SK-N-MC (cell line): ENCODE measurements at regions not wholly inside any gene's neighbourhood (a gene's known extent, or its start where the extent isn't known, plus 50 kb on each side); places are given as distances from the start of the nearest gene placed in this dataset.
A peak's percentile ranks its signal among the peaks of the same experiment; 100 is the strongest.
"Not testable (repeated sequence)": the region's sequence is repeated elsewhere in the genome, so short reads cannot be mapped to it uniquely, and the experiment has no call there.

ENCODE experiments used
- DNase-seq: peaks from one replicate; pipeline ENCODE4 v3.0.0-alpha.2; 2011; ENCODE audit warnings: low read depth, low spot score
- H3K27ac ChIP-seq: fragments of 200-600 bp; sonication (generic); 2 replicates; pipeline ENCODE4 v1.5.1; 2016; ENCODE audit warnings: mixed run types
- H3K36me3 ChIP-seq: fragments of 200-600 bp; sonication (generic); 2 replicates; pipeline ENCODE4 v1.6.1; 2017; ENCODE audit warnings: antibody characterized with exemption, low read length, mixed read lengths; ENCODE audit not compliant: insufficient read depth
- H3K4me3 ChIP-seq: fragments of 200-600 bp; sonication (generic); 2 replicates; pipeline ENCODE4 v1.5.1; 2016
- H3K9ac ChIP-seq: fragments of 200-600 bp; sonication (generic); 2 replicates; pipeline ENCODE4 v1.8.0; 2017; ENCODE audit warnings: mixed run types, mixed read lengths; ENCODE audit not compliant: insufficient read length
- H3K9me3 ChIP-seq: fragments of 200-600 bp; sonication (generic); 2 replicates; pipeline ENCODE4 v1.6.1; 2017; ENCODE audit warnings: low read depth, mild to moderate bottlenecking, antibody characterized with exemption, low read length, moderate library complexity, mixed read lengths
- EZH2 ChIP-seq: fragments of 200-600 bp; sonication (generic); IDR thresholded peaks from one replicate; pipeline ENCODE4 v1.6.1; 2017; ENCODE audit warnings: antibody characterized with exemption
- FOXP2 ChIP-seq: optimal IDR thresholded peaks from 2 replicates; pipeline ENCODE3; 2011; ENCODE audit warnings: mild to moderate bottlenecking, moderate library complexity; ENCODE audit not compliant: insufficient read depth; ENCODE audit errors: extremely low read length, control extremely low read depth
- POLR2AphosphoS5 ChIP-seq: IDR thresholded peaks from 2 replicates; pipeline ENCODE4 v1.6.1; 2012; ENCODE audit warnings: mild to moderate bottlenecking, low read depth, low read length, borderline replicate concordance

DNA sequence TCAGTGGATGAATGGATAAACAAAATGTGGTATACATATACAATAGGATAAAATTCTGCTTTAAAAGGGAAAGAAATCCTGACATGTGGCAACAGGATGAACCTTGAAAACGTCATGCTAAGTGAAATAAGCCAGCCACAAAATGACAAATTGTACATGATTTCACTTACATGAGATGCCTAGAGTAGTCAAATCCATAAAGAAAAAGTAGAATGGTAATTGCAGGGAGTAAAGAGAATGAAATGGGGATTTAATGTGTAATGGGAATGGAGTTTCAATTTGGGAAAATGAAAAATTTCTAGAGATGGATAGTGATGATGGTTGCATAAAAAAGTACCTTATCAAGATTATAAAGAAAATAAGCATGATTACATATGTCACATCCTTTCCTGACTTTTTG, 1489.2 kb upstream of the C9orf72 start:
- Histone ChIP-seq H3K9ac (no peak overlapping the region), H3K27ac (no peak overlapping the region), H3K36me3 (no peaks in the 10 kb centered on the region), H3K9me3 (no peaks in the 10 kb centered on the region), H3K4me3 (no peak overlapping the region)
- TF ChIP-seq POLR2AphosphoS5 (no peak), EZH2 (no peak), FOXP2 (no peak)
- DNase-seq, result no peak

DNA sequence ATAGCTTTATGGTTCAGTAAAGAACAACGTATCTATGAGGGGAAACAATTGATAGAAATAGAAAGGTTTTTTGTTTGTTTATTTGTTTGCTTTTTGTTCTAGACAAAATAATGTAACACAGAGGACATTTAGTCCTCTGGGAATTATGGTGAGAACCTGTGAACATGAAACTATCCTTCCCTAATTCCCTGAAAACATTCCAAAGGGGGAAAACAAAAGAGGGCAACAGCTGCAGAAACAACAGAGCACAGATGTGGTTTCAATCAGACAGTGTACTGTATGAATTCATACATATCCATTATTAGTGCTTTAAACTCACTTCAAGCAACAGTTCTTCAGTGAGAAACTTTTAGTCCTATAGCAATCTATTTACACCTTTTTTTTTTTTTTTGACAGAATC, 1489.8 kb upstream of the C9orf72 start:
- H3K4me3 ChIP-seq, result no peak overlapping the region
- no peaks in the 10 kb centered on the region for H3K9me3 ChIP-seq
- H3K36me3 ChIP-seq, result no peaks in the 10 kb centered on the region
- H3K9ac ChIP-seq, result no peak overlapping the region
- DNase-seq, result no peak
- H3K27ac ChIP-seq, result no peak overlapping the region
- TF ChIP-seq POLR2AphosphoS5 (no peak), EZH2 (no peak), FOXP2 (no peak)

DNA sequence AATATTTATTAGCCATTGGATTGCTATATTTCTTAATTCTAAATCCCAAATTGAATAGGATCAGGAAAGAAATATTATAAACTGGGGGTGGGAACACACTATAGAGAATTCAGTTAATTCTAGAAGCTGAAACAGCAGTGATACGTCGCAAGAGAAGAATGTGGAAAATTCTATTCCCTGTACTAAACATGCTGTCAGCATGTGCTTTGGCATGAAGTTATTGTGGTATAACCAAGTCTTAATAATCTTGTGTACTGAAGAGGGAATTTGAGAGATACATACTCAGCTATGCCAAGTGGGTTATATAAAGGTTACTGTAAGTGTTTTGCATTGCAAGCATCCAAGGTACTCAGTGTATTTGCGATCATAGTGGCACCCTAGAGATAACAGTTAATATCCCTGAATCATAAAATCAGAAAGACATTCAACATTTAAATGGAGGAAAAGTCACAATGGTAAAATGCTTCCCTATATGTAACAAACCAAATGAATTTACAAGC, 1492.9 kb upstream of the C9orf72 start:
- DNase-seq, result no peak
- no peak overlapping the region for H3K27ac ChIP-seq
- H3K4me3 ChIP-seq, result no peak overlapping the region
- no peak overlapping the region for H3K9ac ChIP-seq
- no peaks in the 10 kb centered on the region for H3K36me3 ChIP-seq
- TF ChIP-seq FOXP2 (no peak), EZH2 (no peak), POLR2AphosphoS5 (no peak)
- H3K9me3 ChIP-seq, result no peaks in the 10 kb centered on the region

- Histone ChIP-seq H3K36me3 (no peaks in the 10 kb centered on the region), H3K9me3 (no peaks in the 10 kb centered on the region), H3K4me3 (no peak overlapping the region), H3K27ac (no peak overlapping the region), H3K9ac (no peak overlapping the region)
- TF ChIP-seq EZH2, result no peak
- no peak for TF ChIP-seq POLR2AphosphoS5
- TF ChIP-seq FOXP2, result no peak
- no peak for DNase-seq
Observed at GRCh38 chr9:29068461-29068860, 1495.2 kb upstream of the C9orf72 start.

DNA sequence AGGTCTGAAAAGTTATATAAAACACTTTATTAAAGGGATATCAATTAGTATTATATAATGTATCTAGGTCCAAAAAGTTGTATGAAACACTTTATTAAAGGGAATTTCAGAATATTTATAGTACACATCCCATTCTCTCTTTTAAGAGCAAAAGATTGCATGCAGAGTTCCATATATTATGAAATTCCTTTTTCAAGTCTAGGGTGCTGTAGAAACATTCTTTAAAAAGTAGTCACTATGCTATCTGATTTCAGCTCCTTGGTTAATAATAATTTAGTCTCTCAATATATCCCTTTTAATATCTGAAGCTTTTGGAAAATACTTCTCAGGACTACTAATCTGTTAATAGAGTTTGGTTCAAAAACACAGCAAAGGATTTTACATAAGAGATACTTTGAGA, 1496.1 kb upstream of the C9orf72 start:
- TF ChIP-seq FOXP2, result no peak
- no peak for TF ChIP-seq POLR2AphosphoS5
- no peak for TF ChIP-seq EZH2
- Histone ChIP-seq H3K27ac (no peak overlapping the region), H3K9ac (no peak overlapping the region), H3K36me3 (no peaks in the 10 kb centered on the region), H3K4me3 (no peak overlapping the region), H3K9me3 (no peaks in the 10 kb centered on the region)
- DNase-seq, result no peak

DNA sequence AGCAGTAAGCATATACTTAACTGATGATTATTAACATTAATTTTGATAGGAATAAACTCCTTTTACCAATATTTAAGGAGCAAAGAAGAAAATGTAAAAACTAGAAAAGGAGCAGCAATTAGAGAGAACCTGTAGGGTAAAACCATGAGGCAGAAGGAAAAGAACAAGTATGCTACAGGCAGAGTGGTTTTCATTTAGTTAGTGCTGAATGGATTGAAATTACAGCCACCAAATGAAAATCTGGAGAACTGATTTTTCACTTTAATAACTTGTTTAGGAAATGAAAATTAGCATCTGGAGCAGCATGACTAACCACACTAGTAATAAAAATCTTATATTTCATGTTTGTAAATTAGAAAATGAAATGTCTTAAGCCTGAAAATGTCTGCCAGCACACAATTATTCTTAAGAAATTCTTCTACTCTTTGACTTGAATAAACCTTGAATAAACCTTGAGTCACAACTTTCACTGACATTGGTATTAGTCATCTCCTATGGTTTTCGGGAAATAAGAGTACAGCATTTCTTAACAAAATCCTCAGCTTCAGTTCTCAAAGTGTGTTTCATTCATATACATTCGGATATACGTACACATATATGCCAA, 1504.9 kb upstream of the C9orf72 start:
- Histone ChIP-seq H3K36me3 (no peaks in the 10 kb centered on the region), H3K4me3 (peak overlapping the region; percentile 47; the same call in 1 of the 2 replicates), H3K9ac (peak overlapping the region; percentile 0), H3K9me3 (no peaks in the 10 kb centered on the region), H3K27ac (no peak overlapping the region)
- TF ChIP-seq EZH2, result no peak
- TF ChIP-seq POLR2AphosphoS5, result peak; percentile 23; the same call in 1 of the 2 replicates
- peak; percentile 51 for DNase-seq

DNA sequence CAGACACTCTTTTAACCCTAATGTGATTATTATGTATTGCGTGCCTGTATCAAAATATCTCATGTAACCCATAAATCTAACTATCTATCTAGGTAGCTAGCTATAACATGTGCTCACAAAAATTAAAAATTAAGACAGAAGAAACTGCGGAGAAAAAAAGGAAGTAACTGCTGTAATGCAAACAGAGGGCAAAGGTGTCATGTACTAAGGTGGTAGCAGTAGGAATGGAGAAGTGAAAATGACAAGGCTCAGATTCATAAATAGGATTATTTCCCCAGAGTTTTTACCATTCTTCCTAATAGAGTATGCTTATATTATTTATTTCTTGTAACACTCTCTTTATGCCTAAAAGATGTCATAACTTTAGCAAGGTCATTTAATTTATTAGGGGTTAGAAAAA, 1527.5 kb upstream of the C9orf72 start:
- no peak for DNase-seq
- no peak overlapping the region for H3K27ac ChIP-seq

GRCh38 chr9:29104166-29104565, 1530.9 kb upstream of the C9orf72 start:
- not testable (repeated sequence) for H3K9me3 ChIP-seq, H3K4me3 ChIP-seq, H3K36me3 ChIP-seq, H3K27ac ChIP-seq, DNase-seq, H3K9ac ChIP-seq

More for the DNA sequence above, 1527.5 kb upstream of the C9orf72 start:
- H3K9me3 ChIP-seq, result no peaks in the 10 kb centered on the region
- H3K36me3 ChIP-seq, result no peaks in the 10 kb centered on the region
- no peak overlapping the region for H3K9ac ChIP-seq
- H3K4me3 ChIP-seq, result no peak overlapping the region
- TF ChIP-seq FOXP2 (no peak), EZH2 (no peak), POLR2AphosphoS5 (no peak)

DNA sequence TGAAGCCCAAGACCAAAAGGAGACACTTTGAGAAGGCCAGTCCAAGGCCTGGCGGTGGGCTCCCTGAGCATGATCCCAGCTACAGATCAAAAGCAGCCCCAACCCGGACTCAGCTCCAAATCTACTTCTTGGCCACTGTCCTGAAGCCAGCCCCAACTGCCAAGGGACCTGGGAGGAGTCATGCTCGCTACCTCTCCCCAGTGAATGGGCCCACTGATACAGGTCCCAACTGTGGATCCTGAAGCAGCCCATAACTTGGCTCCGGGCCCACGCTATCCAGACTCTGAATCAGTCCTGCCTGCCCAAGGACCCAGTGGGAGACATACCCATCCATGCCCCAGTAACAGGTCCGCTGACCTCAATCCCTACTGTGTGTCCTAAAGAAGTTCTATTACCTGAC, 1545.3 kb upstream of the C9orf72 start:
- TF ChIP-seq EZH2 (no peak), FOXP2 (no peak), POLR2AphosphoS5 (no peak)
- Histone ChIP-seq H3K4me3 (no peak overlapping the region), H3K9me3 (no peaks in the 10 kb centered on the region), H3K27ac (no peak overlapping the region), H3K36me3 (no peaks in the 10 kb centered on the region), H3K9ac (no peak overlapping the region)
- DNase-seq, result no peak
